ENCODE measurements at regions not wholly inside any gene's neighbourhood (a gene's known extent, or its start where the extent isn't known, plus 50 kb on each side); places are given as distances from the start of the nearest gene placed in this dataset.

- TF ChIP-seq, protein P1, sequence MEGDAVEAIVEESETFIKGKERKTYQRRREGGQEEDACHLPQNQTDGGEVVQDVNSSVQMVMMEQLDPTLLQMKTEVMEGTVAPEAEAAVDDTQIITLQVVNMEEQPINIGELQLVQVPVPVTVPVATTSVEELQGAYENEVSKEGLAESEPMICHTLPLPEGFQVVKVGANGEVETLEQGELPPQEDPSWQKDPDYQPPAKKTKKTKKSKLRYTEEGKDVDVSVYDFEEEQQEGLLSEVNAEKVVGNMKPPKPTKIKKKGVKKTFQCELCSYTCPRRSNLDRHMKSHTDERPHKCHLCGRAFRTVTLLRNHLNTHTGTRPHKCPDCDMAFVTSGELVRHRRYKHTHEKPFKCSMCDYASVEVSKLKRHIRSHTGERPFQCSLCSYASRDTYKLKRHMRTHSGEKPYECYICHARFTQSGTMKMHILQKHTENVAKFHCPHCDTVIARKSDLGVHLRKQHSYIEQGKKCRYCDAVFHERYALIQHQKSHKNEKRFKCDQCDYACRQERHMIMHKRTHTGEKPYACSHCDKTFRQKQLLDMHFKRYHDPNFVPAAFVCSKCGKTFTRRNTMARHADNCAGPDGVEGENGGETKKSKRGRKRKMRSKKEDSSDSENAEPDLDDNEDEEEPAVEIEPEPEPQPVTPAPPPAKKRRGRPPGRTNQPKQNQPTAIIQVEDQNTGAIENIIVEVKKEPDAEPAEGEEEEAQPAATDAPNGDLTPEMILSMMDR (IDR thresholded peaks at IDR 0.05; ENCODE audit: low read depth, low read length, poor library complexity, severe bottlenecking) = no peak
- TF ChIP-seq EZH2phosphoT487 (IDR thresholded peaks at IDR 0.05; ENCODE audit: borderline replicate concordance, low read length) = no peak
Observed at GRCh38 chr9:95585824-95586223, 69.1 kb upstream of the PTCH1 start.
